GM12891 (cell line): ENCODE measurements at regions not wholly inside any gene's neighbourhood (a gene's known extent, or its start where the extent isn't known, plus 50 kb on each side); places are given as distances from the start of the nearest gene placed in this dataset.
"Not testable (repeated sequence)": the region's sequence is repeated elsewhere in the genome, so short reads cannot be mapped to it uniquely, and the experiment has no call there.

Experiments used
- DNase-seq: peaks from one replicate; pipeline ENCODE4 v3.0.0; 2011; ENCODE audit warnings: low spot score; ENCODE audit not compliant: insufficient read length
- FAIRE-seq: peaks from 2 replicates; lab custom pipeline; 2011; peaks lifted over from hg19 to GRCh38; lab: Jason Lieb, UNC
- PAX5 ChIP-seq: IDR thresholded peaks from 2 replicates; pipeline ENCODE4 v1.6.1; 2011; ENCODE audit warnings: low read length, moderate library complexity, mild to moderate bottlenecking; ENCODE audit not compliant: insufficient read depth, severe bottlenecking
- POLR2A ChIP-seq: IDR thresholded peaks from 2 replicates; pipeline ENCODE4 v1.6.1; 2011; ENCODE audit warnings: low read depth, low read length, control low read depth
- POLR2AphosphoS5 ChIP-seq: IDR thresholded peaks from 2 replicates; pipeline ENCODE4 v1.6.1; 2011; ENCODE audit warnings: low read depth, low read length, control low read depth
- POU2F2 ChIP-seq: IDR thresholded peaks from 2 replicates; pipeline ENCODE4 v1.6.1; 2011; ENCODE audit warnings: low read depth, mild to moderate bottlenecking, control low read depth, low read length, moderate library complexity
- SPI1 ChIP-seq: IDR thresholded peaks from 2 replicates; pipeline ENCODE4 v1.6.1; 2011; ENCODE audit warnings: low read depth, low read length, control low read depth
- TAF1 ChIP-seq: IDR thresholded peaks from 2 replicates; pipeline ENCODE4 v1.6.1; 2011; ENCODE audit warnings: low read depth, low read length, control low read depth

- DNase-seq (no peak), FAIRE-seq (no peak)
- TF ChIP-seq PAX5 (no peak), POLR2A (no peak), SPI1 (no peak), TAF1 (no peak), POLR2AphosphoS5 (no peak), POU2F2 (no peak)
Observed at GRCh38 chr5:27773636-27774035, 735.2 kb upstream of the CDH9 start.

- DNase-seq (no peak), FAIRE-seq (no peak)
- TF ChIP-seq POLR2A (no peak), POU2F2 (no peak), PAX5 (no peak), POLR2AphosphoS5 (no peak), SPI1 (no peak), TAF1 (no peak)
Observed at GRCh38 chr5:27773166-27773565, 734.8 kb upstream of the CDH9 start.

- DNase-seq (no peak), FAIRE-seq (no peak)
- TF ChIP-seq POLR2A (no peak), POU2F2 (no peak), PAX5 (no peak), TAF1 (no peak), POLR2AphosphoS5 (no peak)
Observed at GRCh38 chr5:27769748-27770402, 731.5 kb upstream of the CDH9 start.

DNA sequence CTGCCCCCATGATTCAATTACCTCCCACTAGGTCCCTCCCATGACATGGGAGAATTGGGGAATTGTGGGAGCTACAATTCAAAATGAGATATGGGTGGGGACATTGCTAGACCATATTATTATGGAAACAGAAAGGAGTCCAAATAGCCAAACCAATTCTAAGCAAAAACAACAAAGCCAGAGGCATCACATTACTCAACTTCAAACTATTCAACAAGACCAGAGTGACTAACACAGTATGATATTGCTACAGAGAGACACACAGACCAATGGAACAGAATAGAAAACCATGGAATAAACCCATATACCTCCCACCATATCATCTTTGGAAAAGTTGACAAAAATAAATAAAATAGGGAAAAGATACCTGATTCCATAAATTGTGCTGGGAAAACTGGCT is 710.5 kb upstream of the CDH9 start:
- DNase-seq (no peak), FAIRE-seq (no peak)
- no peak for TF ChIP-seq POU2F2
- TF ChIP-seq POLR2A = no peak
- no peak for TF ChIP-seq SPI1
- no peak for TF ChIP-seq POLR2AphosphoS5
- no peak for TF ChIP-seq PAX5
- TF ChIP-seq TAF1 = no peak

DNA sequence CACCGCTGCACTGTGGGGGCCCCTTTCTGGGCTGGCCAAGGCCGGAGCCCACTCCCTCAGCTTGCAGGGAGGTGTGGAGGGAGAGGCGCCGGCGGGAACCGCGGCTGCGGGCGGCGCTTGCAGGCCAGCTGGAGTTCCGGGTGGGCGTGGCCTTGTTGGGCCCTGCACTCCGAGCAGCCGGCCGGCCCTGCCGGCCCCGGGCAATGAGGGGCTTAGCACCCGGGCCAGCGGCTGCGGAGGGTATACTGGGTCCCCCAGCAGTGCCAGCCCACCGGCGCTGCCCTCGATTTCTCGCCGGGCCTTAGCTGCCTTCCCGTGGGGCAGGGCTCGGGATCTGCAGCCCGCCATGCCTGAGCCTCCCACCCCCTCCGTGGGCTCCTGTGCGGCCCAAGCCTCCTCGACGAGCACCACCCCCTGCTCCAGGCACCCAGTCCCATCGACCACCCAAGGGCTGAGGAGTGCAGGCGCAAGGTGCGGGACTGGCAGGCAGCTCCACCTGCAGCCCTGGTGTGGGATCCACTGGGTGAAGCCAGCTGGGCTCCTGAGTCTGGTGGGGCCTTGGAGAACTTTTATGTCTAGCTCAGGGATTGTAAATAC is 705.1 kb upstream of the CDH9 start:
- FAIRE-seq, DNase-seq: not testable (repeated sequence)

DNA sequence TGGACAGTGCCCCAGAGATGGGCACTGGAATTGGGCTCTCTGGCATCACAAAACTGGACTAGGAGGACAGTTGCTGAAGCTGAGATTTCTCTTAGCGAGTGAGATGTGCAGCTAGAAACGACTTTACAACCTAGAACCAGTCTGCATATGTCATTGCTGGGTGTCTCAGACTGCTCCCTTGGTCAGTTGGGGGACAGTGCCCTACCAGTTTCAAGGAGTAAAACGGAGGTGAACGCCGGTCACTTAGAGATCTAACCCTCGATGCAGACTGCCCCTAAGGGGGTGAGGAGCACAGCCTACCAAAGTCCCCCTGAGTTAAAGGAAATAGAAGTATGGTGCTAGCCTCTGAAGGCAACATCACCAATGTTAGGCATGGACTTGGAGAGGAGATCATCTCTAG is 704.4 kb upstream of the CDH9 start:
- FAIRE-seq (no peak), DNase-seq (no peak)
- TF ChIP-seq POLR2A = no peak

DNA sequence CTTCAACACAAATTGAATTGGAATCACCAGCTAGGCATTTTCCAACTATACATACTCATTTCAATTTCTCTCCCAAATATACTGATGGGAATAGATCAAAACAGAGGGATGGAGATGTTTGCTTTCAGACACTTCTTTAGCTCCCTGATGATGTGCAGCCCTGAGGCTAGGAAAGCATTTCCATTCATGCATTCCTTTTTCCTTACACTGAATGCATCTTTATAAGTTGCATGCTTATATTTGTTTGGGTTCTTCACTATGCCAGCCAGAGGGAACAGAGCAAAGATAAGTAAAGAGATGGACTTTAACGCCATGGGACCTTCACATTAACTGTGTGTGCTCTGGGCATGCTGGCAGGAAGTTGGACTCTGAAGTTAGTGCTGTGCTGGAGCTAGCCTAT is 696.5 kb upstream of the CDH9 start:
- FAIRE-seq (no peak), DNase-seq (no peak)
- no peak for TF ChIP-seq POLR2AphosphoS5
- no peak for TF ChIP-seq SPI1
- no peak for TF ChIP-seq POLR2A

DNA sequence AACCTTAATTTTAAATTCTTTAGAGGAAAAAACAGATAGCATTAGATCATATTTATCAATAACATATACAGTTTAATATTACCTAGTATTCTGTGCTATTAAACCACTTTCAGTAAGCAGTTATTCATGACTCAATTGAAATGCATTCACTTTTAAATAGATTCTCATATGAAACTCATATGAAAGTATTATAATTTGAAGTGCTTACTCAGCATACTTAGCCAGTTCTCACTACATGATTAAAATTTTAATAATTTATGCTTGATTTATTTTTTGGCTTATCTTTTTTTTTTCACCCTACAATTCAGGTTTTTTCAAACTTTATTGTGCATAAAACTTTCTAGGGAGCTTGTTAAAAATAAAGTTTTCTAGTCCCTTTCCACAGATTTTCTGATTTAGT is 694.9 kb upstream of the CDH9 start:
- no peak for TF ChIP-seq POLR2AphosphoS5
- no peak for TF ChIP-seq POLR2A
- TF ChIP-seq TAF1 = no peak
- TF ChIP-seq SPI1 = no peak
- no peak for TF ChIP-seq POU2F2
- TF ChIP-seq PAX5 = no peak
- FAIRE-seq (no peak), DNase-seq (no peak)

DNA sequence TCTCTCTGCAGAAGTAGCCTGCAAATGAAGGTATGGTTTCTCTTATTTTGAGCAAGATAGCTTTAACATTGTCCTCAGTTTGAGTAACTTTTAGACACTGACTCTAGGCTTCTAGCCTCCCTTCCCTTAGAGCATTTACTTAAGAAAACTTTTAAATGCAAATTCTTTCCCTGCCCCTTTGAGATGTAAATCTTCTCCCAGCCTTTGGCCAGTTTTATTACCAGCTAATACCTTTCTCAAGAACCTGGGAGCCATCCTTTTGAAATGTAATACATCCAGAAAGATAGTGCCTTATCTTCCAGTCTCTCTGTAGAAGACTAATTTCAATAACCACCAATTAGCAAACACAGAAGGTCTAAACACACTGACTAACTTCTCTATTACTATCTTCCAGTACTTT is 688.9 kb upstream of the CDH9 start:
- DNase-seq (no peak), FAIRE-seq (no peak)
- no peak for TF ChIP-seq TAF1
- TF ChIP-seq POLR2AphosphoS5 = no peak
- no peak for TF ChIP-seq POU2F2
- no peak for TF ChIP-seq POLR2A
- no peak for TF ChIP-seq PAX5
- no peak for TF ChIP-seq SPI1

- FAIRE-seq (no peak), DNase-seq (no peak)
- TF ChIP-seq POLR2A = no peak
- no peak for TF ChIP-seq PAX5
- TF ChIP-seq SPI1 = no peak
- no peak for TF ChIP-seq POLR2AphosphoS5
- TF ChIP-seq POU2F2 = no peak
- no peak for TF ChIP-seq TAF1
Observed at GRCh38 chr5:27722337-27722736, 684.0 kb upstream of the CDH9 start.

- FAIRE-seq (no peak), DNase-seq (no peak)
- TF ChIP-seq POLR2A (no peak), POLR2AphosphoS5 (no peak), POU2F2 (no peak), SPI1 (no peak), PAX5 (no peak), TAF1 (no peak)
Observed at GRCh38 chr5:27708534-27708933, 670.1 kb upstream of the CDH9 start.
